GM12878 (cell line): ENCODE measurements at regions not wholly inside any gene's neighbourhood (a gene's known extent, or its start where the extent isn't known, plus 50 kb on each side); places are given as distances from the start of the nearest gene placed in this dataset.

Experiments
- ATAC-seq: fragments of 200-7000 bp; cut with Tn5 transposase; 3 replicates; pipeline ENCODE4 v1.9.1; 2020; ENCODE audit warnings: mild to moderate bottlenecking, moderate library complexity
- BruUV-seq: library from RNA; stranded (reverse); fragments of 400-500 nt; replicated peaks from 2 replicates; lab custom pipeline; 2021; lab: Mats Ljungman, UMichigan
- CTCF ChIA-PET: fragments of 300-600 bp; sonication (Branson Sonifier 250); formaldehyde crosslinking; extraction: SDS; loops from one replicate; lab custom pipeline; 2021; ENCODE audit warnings: inconsistent platforms; lab: Yijun Ruan, JAX
- POLR2A ChIA-PET: fragments of 350-600 bp; formaldehyde crosslinking; extraction: SDS; loops from one replicate; lab custom pipeline; 2021; ENCODE audit warnings: inconsistent platforms; lab: Charles Lee
- RAD21 ChIA-PET: fragments of 300-600 bp; sonication (Branson Sonifier 250); formaldehyde crosslinking; loops from one replicate; lab custom pipeline; 2023; ENCODE audit warnings: antibody characterized with exemption; ENCODE audit not compliant: unreplicated experiment; lab: Charles Lee
- SMC1A ChIA-PET: fragments of 300-600 bp; sonication (Branson Sonifier 250); formaldehyde crosslinking; loops from one replicate; lab custom pipeline; 2023; ENCODE audit not compliant: unreplicated experiment, uncharacterized antibody; lab: Charles Lee
- DNase-seq: peaks from one replicate; pipeline ENCODE4 v3.0.0-alpha.2; 2011; ENCODE audit warnings: low read depth, low spot score
- FAIRE-seq: peaks from 3 replicates; lab custom pipeline; 2011; peaks lifted over from hg19 to GRCh38; lab: Jason Lieb, UNC
- H2AFZ ChIP-seq: 2 replicates; pipeline ENCODE4 v1.6.0; 2011; ENCODE audit warnings: low read depth, low read length, control low read depth; ENCODE audit not compliant: control insufficient read depth
- H3K27ac ChIP-seq: 2 replicates; pipeline ENCODE4 v1.5.1; 2011; ENCODE audit warnings: control low read depth; ENCODE audit not compliant: control insufficient read depth, insufficient read depth
- H3K27me3 ChIP-seq, 2 experiments: replicated peaks in 1 of 2; 2 replicates each; pipeline versions ENCODE4 v1.6.0 to v1.6.1; 2011; ENCODE audit warnings: low read length in 1 of 2; ENCODE audit not compliant: control insufficient read depth in 2 of 2, insufficient read depth in 2 of 2
- H3K36me3 ChIP-seq, 2 experiments: 2 replicates each; pipeline ENCODE4 v1.5.1; 2011; ENCODE audit warnings: low read length in 1 of 2; ENCODE audit not compliant: control insufficient read depth in 2 of 2, insufficient read depth in 2 of 2
- H3K4me1 ChIP-seq: 2 replicates; pipeline ENCODE4 v1.6.1; 2011; ENCODE audit warnings: mild to moderate bottlenecking, low read length, moderate library complexity, mixed read lengths; ENCODE audit not compliant: control insufficient read depth, insufficient read depth
- H3K4me2 ChIP-seq: 2 replicates; pipeline ENCODE4 v1.6.0; 2011; ENCODE audit warnings: control low read depth; ENCODE audit not compliant: control insufficient read depth, insufficient read depth
- H3K4me3 ChIP-seq: fragments of 200-600 bp; sonication (generic); 2 replicates; pipeline ENCODE4 v1.5.1; 2016
- H3K79me2 ChIP-seq: 2 replicates; pipeline ENCODE4 v1.6.0; 2011; ENCODE audit warnings: low read length; ENCODE audit not compliant: control insufficient read depth, insufficient read depth
- H3K9ac ChIP-seq: 2 replicates; pipeline ENCODE4 v1.8.0; 2011; ENCODE audit warnings: low read length, control low read depth, mixed read lengths; ENCODE audit not compliant: control insufficient read depth, insufficient read depth
- H3K9me3 ChIP-seq: replicated peaks from 3 replicates; pipeline ENCODE4 v1.5.1; 2011; ENCODE audit warnings: mild to moderate bottlenecking, low read length; ENCODE audit not compliant: control insufficient read depth, insufficient read depth
- H4K20me1 ChIP-seq: 2 replicates; pipeline ENCODE4 v1.6.0; 2011; ENCODE audit not compliant: control insufficient read depth, insufficient read depth
- ATF7 ChIP-seq: fragments of 450-650 bp; IDR thresholded peaks from 2 replicates; pipeline ENCODE4 v1.6.1; 2016; ENCODE audit warnings: low read depth, mild to moderate bottlenecking
- CBX3 ChIP-seq: fragments of 200-600 bp; sonication (generic); IDR thresholded peaks from 2 replicates; pipeline ENCODE4 v1.6.1; 2016; ENCODE audit warnings: low read depth, borderline replicate concordance
- CEBPB ChIP-seq, 2 experiments: fragments of 150-350 bp in 1 of 2; IDR thresholded peaks; 2 replicates each; pipeline ENCODE4 v1.6.1; 2012 to 2014; ENCODE audit warnings: low read depth in 2 of 2, low read length in 2 of 2, borderline replicate concordance in 1 of 2, inconsistent platforms in 1 of 2
- EZH2 ChIP-seq: IDR thresholded peaks from 2 replicates; pipeline ENCODE4 v1.6.1; 2012; ENCODE audit warnings: low read depth, mild to moderate bottlenecking, control low read depth, inconsistent platforms, low read length, borderline replicate concordance; ENCODE audit not compliant: control insufficient read depth
- FOXM1 ChIP-seq: IDR thresholded peaks from 2 replicates; pipeline ENCODE4 v1.6.1; 2012; ENCODE audit warnings: low read depth, mild to moderate bottlenecking, inconsistent platforms, low read length, moderate library complexity
- IRF4 ChIP-seq: IDR thresholded peaks from 2 replicates; pipeline ENCODE4 v1.6.1; 2011; ENCODE audit warnings: low read depth, low read length
- JUNB ChIP-seq: IDR thresholded peaks from 2 replicates; pipeline ENCODE4 v1.6.1; 2016; ENCODE audit warnings: antibody characterized with exemption, mild to moderate bottlenecking
- KLF5 ChIP-seq: fragments of 450-650 bp; IDR thresholded peaks from 2 replicates; pipeline ENCODE4 v1.6.1; 2014; ENCODE audit warnings: mild to moderate bottlenecking; ENCODE audit not compliant: partially characterized antibody
- MTA2 ChIP-seq: fragments of 450-650 bp; IDR thresholded peaks from 2 replicates; pipeline ENCODE4 v1.6.1; 2016; ENCODE audit warnings: low read depth, mild to moderate bottlenecking, moderate library complexity
- NFIC ChIP-seq: IDR thresholded peaks from 2 replicates; pipeline ENCODE4 v1.6.1; 2012; ENCODE audit warnings: low read depth, mild to moderate bottlenecking, inconsistent platforms, low read length, moderate library complexity
- NFXL1 ChIP-seq: fragments of 450-650 bp; IDR thresholded peaks from 2 replicates; pipeline ENCODE4 v1.6.1; 2017; ENCODE audit warnings: antibody characterized with exemption, mild to moderate bottlenecking, borderline replicate concordance
- NRF1 ChIP-seq: conservative IDR thresholded peaks from 2 replicates; pipeline ENCODE4 v1.6.1; 2011; ENCODE audit warnings: mild to moderate bottlenecking, low read depth, low read length, improper control_type of control experiment
- PAX5 ChIP-seq: IDR thresholded peaks from 2 replicates; pipeline ENCODE4 v1.6.1; 2011; ENCODE audit warnings: low read depth, low read length, borderline replicate concordance
- PKNOX1 ChIP-seq: fragments of 450-650 bp; IDR thresholded peaks from 2 replicates; pipeline ENCODE4 v1.6.1; 2016; ENCODE audit warnings: mild to moderate bottlenecking
- PML ChIP-seq: IDR thresholded peaks from 2 replicates; pipeline ENCODE4 v1.6.1; 2012; ENCODE audit warnings: low read length, inconsistent platforms
- POLR2AphosphoS2 ChIP-seq: IDR thresholded peaks from 2 replicates; pipeline ENCODE4 v1.6.1; 2011; ENCODE audit warnings: low read depth, mild to moderate bottlenecking, low read length, improper control_type of control experiment, moderate library complexity
- RBBP5 ChIP-seq: fragments of 200-600 bp; sonication (generic); conservative IDR thresholded peaks from 2 replicates; pipeline ENCODE4 v1.6.1; 2016
- SREBF2 ChIP-seq: IDR thresholded peaks from 2 replicates; pipeline ENCODE4 v1.6.1; 2012; ENCODE audit warnings: mild to moderate bottlenecking, low read length
- TCF12 ChIP-seq: IDR thresholded peaks from 2 replicates; pipeline ENCODE4 v1.6.1; 2011; ENCODE audit warnings: low read depth, mild to moderate bottlenecking, low read length
- TCF7 ChIP-seq: IDR thresholded peaks from 2 replicates; pipeline ENCODE4 v1.6.1; 2014; ENCODE audit warnings: antibody characterized with exemption, borderline replicate concordance
- ZNF207 ChIP-seq: fragments of 450-650 bp; IDR thresholded peaks from 2 replicates; pipeline ENCODE4 v1.6.1; 2014; ENCODE audit warnings: antibody characterized with exemption, mild to moderate bottlenecking, borderline replicate concordance
- ZSCAN29 ChIP-seq: fragments of 450-650 bp; IDR thresholded peaks from 2 replicates; pipeline ENCODE4 v1.6.1; 2017; ENCODE audit warnings: mild to moderate bottlenecking, moderate library complexity
- WGBS: methylation state at CpG from one replicate; pipeline ENCODE4 v1.1.6; 2016; ENCODE audit warnings: low lambda C conversion rate; ENCODE audit not compliant: insufficient replicate concordance, insufficient coverage; ENCODE audit errors: missing lambda C conversion rate; 5-methylcytosine and 5-hydroxymethylcytosine counted together
- in situ Hi-C: fragments of 300-500 bp; cut with MboI; formaldehyde crosslinking; loops from 9 replicates; pipeline ENCODE4 v1.14.3; 2018; ENCODE audit warnings: mixed read lengths
- intact Hi-C: fragments of 100-400 bp; cut with micrococcal nuclease; formaldehyde crosslinking; loops from one replicate; pipeline ENCODE4 v1.14.2; 2022; ENCODE audit not compliant: unreplicated experiment

GRCh38 chr1:172894349-172895049, 156.2 kb downstream of the TNFSF18 start:
- intact Hi-C loops, result loop anchor here (10.0 kb wide), 1 partner anchor 300 kb away; no protein-coding TSS in a partner anchor
- DNase-seq (no peak), ATAC-seq (peak; percentile 58)
- H3K79me2 ChIP-seq, result no peaks in the 10 kb centered on the region
- ChIA-PET RAD21 (interaction anchor here (1.2 kb wide), 1 partner anchor 76 kb away, joined by 4 read pairs; no protein-coding TSS in a partner anchor), POLR2A (no interaction called here), SMC1A (interaction anchor here (1.0 to 2.7 kb wide), 11 partner anchors 8 to 310 kb away, joined by 3 to 7 read pairs (median 4); no protein-coding TSS in a partner anchor)
- BruUV-seq, result no TSS peak
- 14% methylated on average over 8 of the region's 8 CpGs for WGBS
- H2AFZ ChIP-seq, result no peak overlapping the region
- TF ChIP-seq TCF7 (peak; percentile 86), CEBPB (IDR thresholded peaks at IDR 0.05; ENCODE audit: borderline replicate concordance in 1 of 2, low read depth in 2 of 2, low read length in 2 of 2) (no peak), MTA2 (no peak), PKNOX1 (peak; percentile 82), NRF1 (no peak), RBBP5 (no peak), FOXM1 (no peak), NFXL1 (no peak), ZSCAN29 (no peak), CBX3 (no peak), TCF12 (no peak), ZNF207 (no peak), PML (no peak), SREBF2 (no peak), JUNB (peak; percentile 60), NFIC (0 out of 2 replicates have a peak, but pooled peaks have one; percentile 44), ATF7 (no peak), POLR2AphosphoS2 (no peak), EZH2 (no peak), KLF5 (no peak), IRF4 (peak; percentile 57; the same call in 1 of the 2 replicates), PAX5 (no peak)
- TF ChIP-seq, all 136 proteins: peak for 5
- Histone ChIP-seq H3K4me2 (no peak overlapping the region), H3K27ac (no peak overlapping the region), H3K27me3 (peaks cover 0 to 1% of the 10 kb centered on the region in 2 experiments; a peak in 1 of 4 replicates), H4K20me1 (no peaks in the 10 kb centered on the region), H3K4me3 (no peak overlapping the region), H3K36me3 (no peaks in the 10 kb centered on the region), H3K9me3 (no peaks in the 10 kb centered on the region), H3K4me1 (peaks cover 11% of the 10 kb centered on the region; the same call in 1 of the 2 replicates), H3K9ac (no peak overlapping the region)
- in situ Hi-C loops, result no loop called here
- FAIRE-seq, result no peak
- CTCF ChIA-PET, result no interaction called here
